DND-41 (cell line): ENCODE measurements at regions not wholly inside any gene's neighbourhood (a gene's known extent, or its start where the extent isn't known, plus 50 kb on each side); places are given as distances from the start of the nearest gene placed in this dataset.
"Not testable (repeated sequence)": the region's sequence is repeated elsewhere in the genome, so short reads cannot be mapped to it uniquely, and the experiment has no call there.

Experiments
- ATAC-seq: fragments of 200-7000 bp; cut with Tn5 transposase; 3 replicates; pipeline ENCODE4 v1.9.1; 2021; ENCODE audit warnings: low read depth; ENCODE audit not compliant: insufficient read depth
- DNase-seq: peaks from one replicate; pipeline ENCODE4 v3.0.0-alpha.2; 2020
- H2AFZ ChIP-seq: 2 replicates; pipeline ENCODE4 v1.6.0; 2012; ENCODE audit warnings: low read depth, low read length
- H3K27ac ChIP-seq: 2 replicates; pipeline ENCODE4 v1.5.1; 2012; ENCODE audit warnings: low read length, inconsistent platforms
- H3K27me3 ChIP-seq: fragments of 200-600 bp; sonication (generic); 2 replicates; pipeline ENCODE4 v1.6.0; 2012; ENCODE audit warnings: low read length, mild to moderate bottlenecking, inconsistent platforms; ENCODE audit not compliant: insufficient read depth, poor library complexity
- H3K36me3 ChIP-seq: 2 replicates; pipeline ENCODE4 v1.5.1; 2012; ENCODE audit warnings: low read length, inconsistent platforms; ENCODE audit not compliant: insufficient read depth
- H3K4me1 ChIP-seq: 2 replicates; pipeline ENCODE4 v1.5.1; 2012; ENCODE audit warnings: mild to moderate bottlenecking, low read length; ENCODE audit not compliant: insufficient read depth
- H3K4me2 ChIP-seq: 2 replicates; pipeline ENCODE4 v1.6.0; 2012; ENCODE audit warnings: mild to moderate bottlenecking, moderate library complexity, low read length, inconsistent platforms; ENCODE audit not compliant: insufficient read depth
- H3K4me3 ChIP-seq, 2 experiments: fragments of 200-600 bp in 1 of 2; shearing (Covaris generic) in 1 of 2; 2 replicates each; pipeline ENCODE4 v1.5.1; 2012 to 2016; ENCODE audit warnings: inconsistent platforms in 2 of 2, low read length in 2 of 2, mild to moderate bottlenecking in 2 of 2, low read depth in 1 of 2, moderate library complexity in 1 of 2
- H3K79me2 ChIP-seq: 2 replicates; pipeline ENCODE4 v1.6.0; 2012; ENCODE audit warnings: low read length, inconsistent platforms; ENCODE audit not compliant: insufficient read depth
- H3K9ac ChIP-seq: 2 replicates; pipeline ENCODE4 v1.6.0; 2012; ENCODE audit warnings: low read depth, mild to moderate bottlenecking, inconsistent platforms, low read length, moderate library complexity
- H3K9me3 ChIP-seq: 2 replicates; pipeline ENCODE4 v1.5.1; 2012; ENCODE audit warnings: low read length, moderate library complexity, mild to moderate bottlenecking, inconsistent platforms; ENCODE audit not compliant: insufficient read depth, severe bottlenecking
- H4K20me1 ChIP-seq: 2 replicates; pipeline ENCODE4 v1.6.0; 2012; ENCODE audit warnings: low read length; ENCODE audit not compliant: insufficient read depth
- EZH2 ChIP-seq: IDR thresholded peaks from 3 replicates; pipeline ENCODE4 v1.6.1; 2012; ENCODE audit warnings: borderline replicate concordance, low read depth, mild to moderate bottlenecking, moderate library complexity, low read length, inconsistent platforms; ENCODE audit not compliant: severe bottlenecking
- TF ChIP-seq, protein P1 (sequence below): IDR thresholded peaks from 2 replicates; pipeline ENCODE4 v1.5.1; 2012; ENCODE audit warnings: borderline replicate concordance, low read length, moderate library complexity, mild to moderate bottlenecking; ENCODE audit not compliant: poor library complexity, severe bottlenecking; ENCODE audit errors: extremely low read depth

DNA sequence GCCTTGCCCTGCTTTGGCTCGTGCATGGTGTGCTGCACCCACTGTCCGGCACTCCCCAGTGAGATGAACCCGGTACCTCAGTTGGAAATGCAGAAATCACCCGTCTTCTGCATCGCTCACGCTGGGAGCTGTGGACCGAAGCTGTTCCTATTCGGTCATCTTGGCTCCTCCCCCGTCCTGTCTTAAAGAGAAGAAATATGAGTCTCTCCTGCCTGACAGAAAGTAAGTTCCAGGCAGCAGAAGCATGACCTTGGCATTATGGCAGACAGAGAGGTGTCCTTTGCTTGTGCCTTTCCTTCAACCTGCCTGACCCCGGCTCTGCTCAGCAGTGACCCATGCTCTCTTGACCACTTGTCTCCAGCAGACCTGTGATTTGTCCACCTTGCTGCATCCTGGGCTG, 62.5 kb upstream of the CYP1B1 start:
- H3K27me3 ChIP-seq = peaks cover 3% of the 10 kb centered on the region
- TF ChIP-seq, protein P1, sequence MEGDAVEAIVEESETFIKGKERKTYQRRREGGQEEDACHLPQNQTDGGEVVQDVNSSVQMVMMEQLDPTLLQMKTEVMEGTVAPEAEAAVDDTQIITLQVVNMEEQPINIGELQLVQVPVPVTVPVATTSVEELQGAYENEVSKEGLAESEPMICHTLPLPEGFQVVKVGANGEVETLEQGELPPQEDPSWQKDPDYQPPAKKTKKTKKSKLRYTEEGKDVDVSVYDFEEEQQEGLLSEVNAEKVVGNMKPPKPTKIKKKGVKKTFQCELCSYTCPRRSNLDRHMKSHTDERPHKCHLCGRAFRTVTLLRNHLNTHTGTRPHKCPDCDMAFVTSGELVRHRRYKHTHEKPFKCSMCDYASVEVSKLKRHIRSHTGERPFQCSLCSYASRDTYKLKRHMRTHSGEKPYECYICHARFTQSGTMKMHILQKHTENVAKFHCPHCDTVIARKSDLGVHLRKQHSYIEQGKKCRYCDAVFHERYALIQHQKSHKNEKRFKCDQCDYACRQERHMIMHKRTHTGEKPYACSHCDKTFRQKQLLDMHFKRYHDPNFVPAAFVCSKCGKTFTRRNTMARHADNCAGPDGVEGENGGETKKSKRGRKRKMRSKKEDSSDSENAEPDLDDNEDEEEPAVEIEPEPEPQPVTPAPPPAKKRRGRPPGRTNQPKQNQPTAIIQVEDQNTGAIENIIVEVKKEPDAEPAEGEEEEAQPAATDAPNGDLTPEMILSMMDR = no peak
- no peak for TF ChIP-seq EZH2
- no peak overlapping the region for H2AFZ ChIP-seq
- H3K4me2 ChIP-seq = no peak overlapping the region
- H3K4me1 ChIP-seq = no peaks in the 10 kb centered on the region
- no peak for ATAC-seq
- no peaks in the 10 kb centered on the region for H4K20me1 ChIP-seq
- no peak overlapping the region for H3K27ac ChIP-seq
- H3K4me3 ChIP-seq = no peak overlapping the region
- H3K36me3 ChIP-seq = no peaks in the 10 kb centered on the region
- no peaks in the 10 kb centered on the region for H3K79me2 ChIP-seq
- H3K9me3 ChIP-seq = no peaks in the 10 kb centered on the region
- H3K9ac ChIP-seq = no peak overlapping the region
- no peak for DNase-seq

DNA sequence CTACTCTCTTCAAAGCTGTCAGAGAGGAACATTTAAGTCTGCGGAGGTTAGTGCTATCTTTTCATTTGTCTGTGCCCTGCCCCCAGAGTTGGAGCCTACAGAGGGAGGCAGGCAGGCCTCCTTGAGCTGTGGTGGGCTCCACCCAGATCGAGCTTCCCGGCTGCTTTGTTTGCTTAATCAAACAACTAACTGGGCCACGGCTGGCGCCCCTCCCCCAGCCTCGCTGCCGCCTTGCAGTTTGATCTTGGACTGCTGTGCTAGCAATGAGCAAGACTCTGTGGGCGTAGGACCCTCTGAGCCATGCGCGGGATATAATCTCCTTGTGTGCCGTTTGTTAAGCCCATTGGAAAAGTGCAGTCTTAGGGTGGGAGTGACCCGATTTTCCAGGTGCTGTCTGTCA, 62.0 kb upstream of the CYP1B1 start:
- not testable (repeated sequence) for H3K9ac ChIP-seq, H2AFZ ChIP-seq, ATAC-seq, H3K4me2 ChIP-seq, H3K79me2 ChIP-seq, H3K4me3 ChIP-seq, DNase-seq, H3K36me3 ChIP-seq, H4K20me1 ChIP-seq, H3K27me3 ChIP-seq, H3K27ac ChIP-seq, H3K9me3 ChIP-seq, H3K4me1 ChIP-seq

DNA sequence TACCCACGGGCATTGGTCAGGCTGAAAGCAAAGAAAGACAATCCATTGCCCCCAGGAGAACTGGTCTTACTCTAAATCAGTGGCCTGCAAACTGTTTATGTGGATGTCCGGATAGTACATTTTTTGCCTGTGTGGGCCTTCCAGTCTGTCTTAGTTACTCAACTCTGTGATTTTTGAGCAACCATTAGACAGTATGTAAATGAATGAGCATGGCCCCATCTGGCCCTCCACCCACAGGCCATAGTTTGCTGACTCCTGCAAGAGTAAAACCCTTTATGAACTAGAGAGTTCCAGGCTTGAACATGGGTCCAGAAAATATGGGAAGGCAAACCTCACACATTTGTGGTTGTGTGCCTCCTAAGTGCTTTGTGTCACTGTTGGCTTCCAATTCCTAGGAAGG, 55.7 kb upstream of the CYP1B1 start:
- Histone ChIP-seq H3K79me2 (no peaks in the 10 kb centered on the region), H3K36me3 (no peaks in the 10 kb centered on the region), H3K27me3 (no peaks in the 10 kb centered on the region), H3K9ac (no peak overlapping the region), H3K9me3 (peaks cover 10% of the 10 kb centered on the region), H3K4me3 (no peak overlapping the region), H2AFZ (no peak overlapping the region), H3K4me1 (no peaks in the 10 kb centered on the region), H3K4me2 (no peak overlapping the region), H3K27ac (no peak overlapping the region), H4K20me1 (no peaks in the 10 kb centered on the region)
- no peak for DNase-seq
- ATAC-seq = no peak
- no peak for TF ChIP-seq EZH2
- TF ChIP-seq, protein P1 = no peak

DNA sequence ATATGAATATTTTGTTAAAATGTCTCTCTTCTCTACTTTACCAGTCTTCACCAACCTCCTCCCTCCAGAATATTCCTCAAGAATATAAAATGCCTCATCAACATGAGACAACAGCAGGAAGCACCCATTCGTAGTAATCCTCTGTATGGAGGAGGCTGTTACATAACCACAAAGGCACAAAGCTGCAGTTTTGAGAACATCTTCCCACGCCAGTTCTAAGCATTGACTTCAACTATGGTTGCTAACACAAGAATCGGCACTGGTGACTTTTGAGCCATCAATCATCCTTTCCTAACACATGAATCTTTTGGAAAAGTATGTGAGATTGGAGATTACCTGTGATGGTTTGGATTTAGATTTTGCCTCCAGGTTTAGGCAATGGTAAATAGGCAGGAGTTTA, 54.9 kb upstream of the CYP1B1 start:
- H3K4me3 ChIP-seq = no peak overlapping the region
- no peaks in the 10 kb centered on the region for H4K20me1 ChIP-seq
- H3K79me2 ChIP-seq = no peaks in the 10 kb centered on the region
- H3K27ac ChIP-seq = no peak overlapping the region
- H3K4me2 ChIP-seq = no peak overlapping the region
- no peaks in the 10 kb centered on the region for H3K4me1 ChIP-seq
- H3K27me3 ChIP-seq = no peaks in the 10 kb centered on the region
- DNase-seq (no peak), ATAC-seq (no peak)
- no peak for TF ChIP-seq EZH2
- TF ChIP-seq, protein P1 = no peak
- H3K36me3 ChIP-seq = no peaks in the 10 kb centered on the region
- no peak overlapping the region for H2AFZ ChIP-seq
- H3K9me3 ChIP-seq = peaks cover 10% of the 10 kb centered on the region
- H3K9ac ChIP-seq = no peak overlapping the region
